ENCODE measurements at regions not wholly inside any gene's neighbourhood (a gene's known extent, or its start where the extent isn't known, plus 50 kb on each side); places are given as distances from the start of the nearest gene placed in this dataset.

DNA sequence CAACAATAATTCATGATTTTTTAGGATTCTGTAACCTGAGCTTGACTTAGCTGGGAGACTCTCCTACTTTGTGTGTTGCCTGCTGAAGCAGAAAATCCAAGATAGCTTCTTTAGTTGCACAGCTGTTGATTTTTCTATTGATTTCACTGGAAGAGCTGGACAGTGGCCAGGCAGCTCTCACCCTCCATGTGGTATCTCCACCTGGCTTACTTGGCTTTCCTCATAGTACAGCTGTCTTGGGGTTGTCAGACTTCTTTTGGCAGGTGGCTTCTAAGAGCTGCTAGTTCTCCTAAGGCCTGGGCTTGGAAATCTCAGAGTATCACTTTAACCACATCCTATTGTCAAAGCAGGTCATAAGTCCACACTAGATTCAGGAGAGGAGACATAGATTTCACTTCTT lies 130.8 kb upstream of the SPON1 start:
- DNase-seq: no peak
- ATAC-seq (ENCODE audit: low read depth in 2 of 2): no peak
- H3K4me3 Mint-ChIP-seq: no peak overlapping the region
- Histone ChIP-seq H3K36me3 (ENCODE audit: control insufficient read depth, insufficient read depth, low read length) (no peaks in the 10 kb centered on the region), H3K4me3 (ENCODE audit: low read depth, low read length) (no peak overlapping the region), H3K4me1 (ENCODE audit: control insufficient read depth, insufficient read depth, low read length, poor library complexity, severe bottlenecking) (no peaks in the 10 kb centered on the region), H3K27me3 (ENCODE audit: control insufficient read depth, insufficient read depth, low read length) (no peaks in the 10 kb centered on the region), H3K27ac (ENCODE audit: insufficient read depth, low read length, poor library complexity, severe bottlenecking) (no peak overlapping the region), H3K9me3 (ENCODE audit: control insufficient read depth in 2 of 2, low read length in 2 of 2) (peaks cover 5 to 7% of the 10 kb centered on the region in 2 experiments)
- peak overlapping the region in 1 of 3 donors; percentile 37 for H3K27ac Mint-ChIP-seq
- H3K36me3 Mint-ChIP-seq: peaks cover 4% of the 10 kb centered on the region
- H3K9me3 Mint-ChIP-seq: peaks cover 0 to 13% (median 5%) of the 10 kb centered on the region in 7 donors
- H3K4me1 Mint-ChIP-seq: peaks cover 0 to 4% (median 0%) of the 10 kb centered on the region in 4 donors
- peaks cover 18% of the 10 kb centered on the region for H3K27me3 Mint-ChIP-seq

DNA sequence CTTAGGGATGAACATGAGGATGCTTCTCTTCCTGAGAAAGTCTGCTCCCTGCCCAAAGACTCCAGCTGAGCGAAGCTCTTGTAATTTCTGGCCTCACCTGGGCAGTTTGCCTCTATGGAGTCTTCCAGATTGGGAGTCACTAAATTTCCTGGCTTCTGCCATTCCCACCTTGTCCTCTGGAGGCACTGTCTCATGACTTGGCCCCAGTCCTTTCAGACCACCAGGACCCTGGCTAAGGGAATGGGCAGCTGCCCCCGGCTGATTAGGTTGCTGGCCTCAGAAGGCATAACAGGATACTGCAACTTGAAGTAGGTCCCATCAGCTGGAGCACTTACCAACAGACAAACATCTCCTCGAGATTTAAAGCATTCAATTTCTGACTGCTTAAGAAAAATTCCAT lies 128.1 kb upstream of the SPON1 start:
- H3K36me3 Mint-ChIP-seq: no peaks in the 10 kb centered on the region
- Histone ChIP-seq H3K4me3 (ENCODE audit: low read depth, low read length) (no peak overlapping the region), H3K4me1 (ENCODE audit: control insufficient read depth, insufficient read depth, low read length, poor library complexity, severe bottlenecking) (no peaks in the 10 kb centered on the region), H3K27me3 (ENCODE audit: control insufficient read depth, insufficient read depth, low read length) (no peaks in the 10 kb centered on the region), H3K9me3 (ENCODE audit: control insufficient read depth in 2 of 2, low read length in 2 of 2) (peaks cover 0 to 3% of the 10 kb centered on the region in 2 experiments), H3K27ac (ENCODE audit: insufficient read depth, low read length, poor library complexity, severe bottlenecking) (no peak overlapping the region), H3K36me3 (ENCODE audit: control insufficient read depth, insufficient read depth, low read length) (no peaks in the 10 kb centered on the region)
- peaks cover 0 to 4% (median 0%) of the 10 kb centered on the region in 4 donors for H3K4me1 Mint-ChIP-seq
- DNase-seq (no peak), ATAC-seq (ENCODE audit: low read depth in 2 of 2) (no peak)
- peaks cover 8% of the 10 kb centered on the region for H3K27me3 Mint-ChIP-seq
- H3K4me3 Mint-ChIP-seq: no peak overlapping the region
- no peak overlapping the region for H3K27ac Mint-ChIP-seq
- peaks cover 0 to 9% (median 4%) of the 10 kb centered on the region in 7 donors for H3K9me3 Mint-ChIP-seq

DNA sequence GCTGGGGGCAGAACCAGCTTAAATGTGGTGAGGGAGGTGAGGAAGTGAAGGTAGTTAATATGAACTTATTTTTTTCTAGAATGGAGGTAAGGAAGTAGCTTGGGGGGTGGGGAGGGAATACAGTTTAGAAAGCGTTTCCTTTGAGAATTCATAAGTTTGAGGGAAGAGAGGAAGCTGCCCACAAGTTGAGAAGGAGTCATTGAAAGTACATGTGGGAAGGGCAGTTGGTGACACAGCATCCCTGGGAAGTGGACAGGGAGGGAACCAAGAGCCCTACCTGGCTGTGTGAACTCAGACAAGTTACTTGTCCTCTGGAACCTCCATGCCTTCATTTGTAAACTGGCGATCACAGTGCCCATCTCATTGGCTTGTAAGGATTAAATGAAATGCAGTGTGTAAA lies 125.9 kb upstream of the SPON1 start:
- no peak overlapping the region for H3K4me3 Mint-ChIP-seq
- H3K9me3 Mint-ChIP-seq: peaks cover 0 to 4% (median 0%) of the 10 kb centered on the region in 7 donors
- H3K36me3 Mint-ChIP-seq: no peaks in the 10 kb centered on the region
- H3K27me3 Mint-ChIP-seq: peaks cover 14% of the 10 kb centered on the region
- no peak overlapping the region for H3K4me3 ChIP-seq (ENCODE audit: low read depth, low read length)
- no peaks in the 10 kb centered on the region for H3K27me3 ChIP-seq (ENCODE audit: control insufficient read depth, insufficient read depth, low read length)
- H3K27ac Mint-ChIP-seq: no peak overlapping the region
- DNase-seq (no peak), ATAC-seq (ENCODE audit: low read depth in 2 of 2) (no peak)
- H3K9me3 ChIP-seq (ENCODE audit: control insufficient read depth in 2 of 2, low read length in 2 of 2): no peaks in the 10 kb centered on the region
- H3K4me1 Mint-ChIP-seq: peaks cover 0 to 4% (median 2%) of the 10 kb centered on the region in 4 donors
- no peak overlapping the region for H3K27ac ChIP-seq (ENCODE audit: insufficient read depth, low read length, poor library complexity, severe bottlenecking)
- H3K36me3 ChIP-seq (ENCODE audit: control insufficient read depth, insufficient read depth, low read length): no peaks in the 10 kb centered on the region
- no peaks in the 10 kb centered on the region for H3K4me1 ChIP-seq (ENCODE audit: control insufficient read depth, insufficient read depth, low read length, poor library complexity, severe bottlenecking)

DNA sequence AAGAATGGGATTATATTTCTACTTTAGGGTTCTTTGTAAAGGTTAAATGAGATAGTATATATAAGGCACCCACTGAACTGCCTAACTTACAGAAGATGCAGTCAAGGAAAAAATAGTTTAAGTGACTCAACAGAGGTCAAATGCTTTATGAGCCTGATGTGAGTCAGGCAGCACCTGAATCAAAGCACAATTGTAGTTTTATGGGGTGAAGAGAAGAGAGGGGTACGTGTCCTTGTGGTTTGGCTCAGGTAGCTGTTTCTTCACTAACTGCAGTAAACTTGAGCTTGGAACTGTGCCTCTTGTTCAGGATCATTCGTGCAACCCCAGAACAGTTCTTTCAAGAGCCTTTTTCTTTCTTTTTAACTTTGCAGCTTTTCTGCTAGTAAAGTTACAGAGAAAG lies 125.2 kb upstream of the SPON1 start:
- peaks cover 0 to 4% (median 0%) of the 10 kb centered on the region in 7 donors for H3K9me3 Mint-ChIP-seq
- DNase-seq: no peak
- Histone ChIP-seq H3K36me3 (ENCODE audit: control insufficient read depth, insufficient read depth, low read length) (no peaks in the 10 kb centered on the region), H3K9me3 (ENCODE audit: control insufficient read depth in 2 of 2, low read length in 2 of 2) (no peaks in the 10 kb centered on the region), H3K27me3 (ENCODE audit: control insufficient read depth, insufficient read depth, low read length) (no peaks in the 10 kb centered on the region), H3K27ac (ENCODE audit: insufficient read depth, low read length, poor library complexity, severe bottlenecking) (no peak overlapping the region), H3K4me3 (ENCODE audit: low read depth, low read length) (no peak overlapping the region), H3K4me1 (ENCODE audit: control insufficient read depth, insufficient read depth, low read length, poor library complexity, severe bottlenecking) (no peaks in the 10 kb centered on the region)
- no peak for ATAC-seq (ENCODE audit: low read depth in 2 of 2)
- H3K4me3 Mint-ChIP-seq: no peak overlapping the region
- H3K36me3 Mint-ChIP-seq: no peaks in the 10 kb centered on the region
- no peak overlapping the region for H3K27ac Mint-ChIP-seq
- peaks cover 0 to 4% (median 2%) of the 10 kb centered on the region in 4 donors for H3K4me1 Mint-ChIP-seq
- peaks cover 14% of the 10 kb centered on the region for H3K27me3 Mint-ChIP-seq

DNA sequence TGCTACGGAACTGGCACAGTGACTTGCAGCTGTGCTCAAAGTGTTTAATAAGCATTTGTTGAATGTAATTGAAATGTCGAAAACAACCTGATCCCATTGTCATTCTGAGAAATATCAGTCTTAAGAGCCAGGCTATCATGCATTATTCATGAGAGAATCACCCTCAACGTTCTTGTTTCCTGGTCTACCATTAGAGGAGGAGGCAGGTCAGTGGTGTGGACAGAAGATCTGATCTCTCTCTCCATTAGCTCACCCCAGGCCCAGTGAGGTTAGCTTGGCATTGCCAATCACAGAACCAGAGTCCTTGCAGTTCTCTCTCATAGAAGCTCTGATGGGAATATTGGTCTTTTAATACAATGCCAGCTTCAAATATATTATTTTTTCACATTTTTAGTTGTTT lies 121.1 kb upstream of the SPON1 start:
- Mint-ChIP-seq H3K36me3 (no peaks in the 10 kb centered on the region), H3K4me1 (peaks cover 0 to 4% (median 1%) of the 10 kb centered on the region in 4 donors), H3K9me3 (peaks cover 0 to 2% (median 0%) of the 10 kb centered on the region in 7 donors), H3K27me3 (peaks cover 13% of the 10 kb centered on the region), H3K27ac (no peak overlapping the region), H3K4me3 (no peak overlapping the region)
- ATAC-seq (ENCODE audit: low read depth in 2 of 2): no peak
- Histone ChIP-seq H3K27me3 (ENCODE audit: control insufficient read depth, insufficient read depth, low read length) (no peaks in the 10 kb centered on the region), H3K36me3 (ENCODE audit: control insufficient read depth, insufficient read depth, low read length) (no peaks in the 10 kb centered on the region), H3K27ac (ENCODE audit: insufficient read depth, low read length, poor library complexity, severe bottlenecking) (no peak overlapping the region), H3K9me3 (ENCODE audit: control insufficient read depth in 2 of 2, low read length in 2 of 2) (no peaks in the 10 kb centered on the region), H3K4me3 (ENCODE audit: low read depth, low read length) (no peak overlapping the region), H3K4me1 (ENCODE audit: control insufficient read depth, insufficient read depth, low read length, poor library complexity, severe bottlenecking) (no peaks in the 10 kb centered on the region)
- no peak for DNase-seq

DNA sequence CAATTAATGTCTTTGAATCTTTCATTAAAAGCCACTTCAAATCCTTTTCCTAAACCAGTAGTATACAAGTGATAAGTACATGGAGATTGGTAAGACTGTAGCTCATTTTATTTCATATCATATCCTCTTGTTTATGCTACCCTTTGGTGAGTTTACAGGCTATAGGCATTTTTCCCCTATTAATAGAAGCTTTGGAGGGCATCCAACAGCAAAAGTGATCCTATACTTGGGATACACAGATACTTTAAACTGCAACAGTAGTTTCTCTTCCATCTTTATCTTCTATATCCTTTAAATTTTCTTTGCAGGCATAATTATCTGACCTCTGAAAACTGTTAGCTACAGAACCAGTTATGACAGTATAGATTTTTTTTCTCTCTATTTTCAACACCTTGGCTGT lies 114.5 kb upstream of the SPON1 start:
- Histone ChIP-seq H3K36me3 (ENCODE audit: control insufficient read depth, insufficient read depth, low read length) (no peaks in the 10 kb centered on the region), H3K9me3 (ENCODE audit: control insufficient read depth in 2 of 2, low read length in 2 of 2) (no peaks in the 10 kb centered on the region), H3K27ac (ENCODE audit: insufficient read depth, low read length, poor library complexity, severe bottlenecking) (no peak overlapping the region), H3K4me3 (ENCODE audit: low read depth, low read length) (no peak overlapping the region), H3K27me3 (ENCODE audit: control insufficient read depth, insufficient read depth, low read length) (peaks cover 8% of the 10 kb centered on the region), H3K4me1 (ENCODE audit: control insufficient read depth, insufficient read depth, low read length, poor library complexity, severe bottlenecking) (no peaks in the 10 kb centered on the region)
- Mint-ChIP-seq H3K27ac (peak overlapping the region in 1 of 3 donors; percentile 26), H3K36me3 (no peaks in the 10 kb centered on the region), H3K27me3 (peaks cover 9% of the 10 kb centered on the region), H3K4me3 (no peak overlapping the region), H3K4me1 (peaks cover 0 to 8% (median 4%) of the 10 kb centered on the region in 4 donors), H3K9me3 (peaks cover 0 to 3% (median 0%) of the 10 kb centered on the region in 7 donors)
- DNase-seq (no peak), ATAC-seq (ENCODE audit: low read depth in 2 of 2) (no peak)

DNA sequence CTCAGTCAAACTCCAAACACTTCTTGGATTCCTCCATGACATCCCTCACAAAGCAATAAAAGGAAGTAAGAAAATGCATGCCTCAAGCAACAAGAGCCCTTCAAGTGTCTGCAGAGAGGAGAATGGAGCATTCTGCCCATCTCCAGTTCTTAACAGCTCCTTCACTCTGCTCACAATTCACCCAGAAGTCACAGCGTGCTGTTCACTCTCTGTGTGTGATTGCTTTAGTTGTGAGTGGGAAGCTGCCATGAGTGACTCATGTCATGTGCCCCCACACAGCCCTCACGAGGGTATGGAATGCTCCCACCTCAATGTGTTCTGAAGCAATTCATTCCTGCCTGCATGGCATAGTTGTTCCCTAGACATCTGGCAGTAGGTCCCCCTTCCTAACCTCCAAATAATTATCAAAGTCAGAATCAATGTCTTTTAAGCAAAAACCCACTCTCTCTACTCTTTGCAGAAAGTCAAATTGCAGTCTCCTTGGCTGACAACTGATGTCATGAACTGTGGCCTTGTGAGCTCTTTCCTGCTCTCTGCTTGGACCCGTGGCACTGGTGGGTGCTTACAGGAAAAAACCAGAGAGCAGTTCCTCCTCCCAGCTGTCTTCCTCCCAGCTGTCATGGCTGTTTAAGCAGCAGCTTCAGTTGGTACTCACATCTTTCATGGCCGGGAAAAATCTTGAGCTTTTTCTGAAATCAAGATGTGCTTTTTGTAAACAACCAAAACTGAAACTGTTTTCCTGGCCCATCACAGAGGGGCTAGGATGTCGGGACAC lies 112.1 kb upstream of the SPON1 start:
- Mint-ChIP-seq H3K36me3 (no peaks in the 10 kb centered on the region), H3K27me3 (peaks cover 5% of the 10 kb centered on the region), H3K9me3 (peaks cover 0 to 3% (median 0%) of the 10 kb centered on the region in 7 donors), H3K27ac (peak overlapping the region in 2 of 3 donors; percentile 32 to 87), H3K4me1 (peaks cover 0 to 8% (median 4%) of the 10 kb centered on the region in 4 donors), H3K4me3 (no peak overlapping the region)
- H3K27ac ChIP-seq (ENCODE audit: insufficient read depth, low read length, poor library complexity, severe bottlenecking): no peak overlapping the region
- H3K4me1 ChIP-seq (ENCODE audit: control insufficient read depth, insufficient read depth, low read length, poor library complexity, severe bottlenecking): no peaks in the 10 kb centered on the region
- peaks cover 8% of the 10 kb centered on the region for H3K27me3 ChIP-seq (ENCODE audit: control insufficient read depth, insufficient read depth, low read length)
- no peak for ATAC-seq (ENCODE audit: low read depth in 2 of 2)
- DNase-seq: no peak
- no peak overlapping the region for H3K4me3 ChIP-seq (ENCODE audit: low read depth, low read length)
- H3K36me3 ChIP-seq (ENCODE audit: control insufficient read depth, insufficient read depth, low read length): no peaks in the 10 kb centered on the region
- no peaks in the 10 kb centered on the region for H3K9me3 ChIP-seq (ENCODE audit: control insufficient read depth in 2 of 2, low read length in 2 of 2)

DNA sequence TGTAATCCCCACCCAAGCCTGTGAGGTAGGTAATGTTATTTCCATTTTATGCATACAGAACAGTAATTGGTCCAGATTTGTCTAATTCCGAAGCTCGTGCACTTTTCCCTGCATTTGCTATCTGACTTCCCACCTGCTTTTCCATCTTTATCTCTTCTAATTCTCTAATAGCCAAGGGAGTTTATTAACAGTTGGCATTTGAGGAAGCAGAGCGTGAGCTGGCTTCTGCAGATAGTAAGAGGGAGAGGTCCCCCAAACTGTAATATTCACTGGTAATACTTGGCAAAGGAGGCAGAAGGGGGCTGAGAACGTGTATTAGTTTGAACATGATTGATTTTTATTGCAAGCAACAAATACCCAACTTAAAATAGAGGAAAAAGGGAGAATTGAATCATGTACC lies 110.8 kb upstream of the SPON1 start:
- H3K36me3 Mint-ChIP-seq: no peaks in the 10 kb centered on the region
- H3K9me3 Mint-ChIP-seq: peaks cover 0 to 3% (median 0%) of the 10 kb centered on the region in 7 donors
- no peak overlapping the region for H3K4me3 Mint-ChIP-seq
- DNase-seq: no peak
- ATAC-seq (ENCODE audit: low read depth in 2 of 2): no peak
- no peak overlapping the region for H3K4me3 ChIP-seq (ENCODE audit: low read depth, low read length)
- no peaks in the 10 kb centered on the region for H3K4me1 ChIP-seq (ENCODE audit: control insufficient read depth, insufficient read depth, low read length, poor library complexity, severe bottlenecking)
- peaks cover 5% of the 10 kb centered on the region for H3K27me3 Mint-ChIP-seq
- no peaks in the 10 kb centered on the region for H3K36me3 ChIP-seq (ENCODE audit: control insufficient read depth, insufficient read depth, low read length)
- H3K9me3 ChIP-seq (ENCODE audit: control insufficient read depth in 2 of 2, low read length in 2 of 2): no peaks in the 10 kb centered on the region
- H3K4me1 Mint-ChIP-seq: peaks cover 0 to 8% (median 4%) of the 10 kb centered on the region in 4 donors
- H3K27ac ChIP-seq (ENCODE audit: insufficient read depth, low read length, poor library complexity, severe bottlenecking): no peak overlapping the region
- peak overlapping the region in 1 of 3 donors; percentile 87 for H3K27ac Mint-ChIP-seq
- H3K27me3 ChIP-seq (ENCODE audit: control insufficient read depth, insufficient read depth, low read length): peaks cover 8% of the 10 kb centered on the region
